Fibroblast of pulmonary artery (primary cell): ENCODE measurements at regions not wholly inside any gene's neighbourhood (a gene's known extent, or its start where the extent isn't known, plus 50 kb on each side); places are given as distances from the start of the nearest gene placed in this dataset.
"Not testable (repeated sequence)": the region's sequence is repeated elsewhere in the genome, so short reads cannot be mapped to it uniquely, and the experiment has no call there.

ENCODE experiments used
- DNase-seq: peaks from one replicate; pipeline ENCODE4 v3.0.0-alpha.2; 2010; ENCODE audit warnings: low read depth
- H3K4me3 ChIP-seq: replicated peaks from 2 replicates; pipeline ENCODE4 v1.5.1; 2011; ENCODE audit warnings: low read depth, mild to moderate bottlenecking, control low read depth, low read length, moderate library complexity
- TF ChIP-seq, protein P1 (sequence below): IDR thresholded peaks from 2 replicates; pipeline ENCODE4 v1.5.1; 2011; ENCODE audit warnings: mild to moderate bottlenecking, control low read depth, low read length, inconsistent platforms; ENCODE audit errors: missing control alignments

DNA sequence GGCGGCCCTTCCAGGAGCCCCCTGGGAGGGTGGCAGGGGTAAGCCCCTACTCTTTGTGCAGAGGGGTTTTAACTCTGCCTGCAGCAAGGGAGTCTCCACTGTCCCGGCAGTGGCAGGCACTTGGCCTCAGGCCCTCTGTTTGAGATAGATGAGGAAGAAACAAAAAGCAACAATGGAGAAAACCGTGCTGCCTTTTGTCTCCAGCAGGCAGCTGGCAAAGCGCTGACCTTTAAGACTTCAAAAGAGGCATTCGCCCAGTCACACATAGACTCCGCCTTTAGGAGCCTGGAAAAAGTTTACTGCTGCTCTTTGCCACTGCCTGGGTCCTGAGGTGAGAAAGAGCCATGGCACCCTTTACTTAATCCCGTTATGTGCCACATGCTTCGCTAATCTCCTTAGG is 158.2 kb upstream of the NTF3 start:
- no peak for DNase-seq
- TF ChIP-seq, protein P1, sequence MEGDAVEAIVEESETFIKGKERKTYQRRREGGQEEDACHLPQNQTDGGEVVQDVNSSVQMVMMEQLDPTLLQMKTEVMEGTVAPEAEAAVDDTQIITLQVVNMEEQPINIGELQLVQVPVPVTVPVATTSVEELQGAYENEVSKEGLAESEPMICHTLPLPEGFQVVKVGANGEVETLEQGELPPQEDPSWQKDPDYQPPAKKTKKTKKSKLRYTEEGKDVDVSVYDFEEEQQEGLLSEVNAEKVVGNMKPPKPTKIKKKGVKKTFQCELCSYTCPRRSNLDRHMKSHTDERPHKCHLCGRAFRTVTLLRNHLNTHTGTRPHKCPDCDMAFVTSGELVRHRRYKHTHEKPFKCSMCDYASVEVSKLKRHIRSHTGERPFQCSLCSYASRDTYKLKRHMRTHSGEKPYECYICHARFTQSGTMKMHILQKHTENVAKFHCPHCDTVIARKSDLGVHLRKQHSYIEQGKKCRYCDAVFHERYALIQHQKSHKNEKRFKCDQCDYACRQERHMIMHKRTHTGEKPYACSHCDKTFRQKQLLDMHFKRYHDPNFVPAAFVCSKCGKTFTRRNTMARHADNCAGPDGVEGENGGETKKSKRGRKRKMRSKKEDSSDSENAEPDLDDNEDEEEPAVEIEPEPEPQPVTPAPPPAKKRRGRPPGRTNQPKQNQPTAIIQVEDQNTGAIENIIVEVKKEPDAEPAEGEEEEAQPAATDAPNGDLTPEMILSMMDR: no peak
- no peak overlapping the region for H3K4me3 ChIP-seq

GRCh38 chr12:5276327-5276880 is 155.5 kb upstream of the NTF3 start:
- no peak overlapping the region for H3K4me3 ChIP-seq
- no peak for DNase-seq
- TF ChIP-seq, protein P1: no peak

DNA sequence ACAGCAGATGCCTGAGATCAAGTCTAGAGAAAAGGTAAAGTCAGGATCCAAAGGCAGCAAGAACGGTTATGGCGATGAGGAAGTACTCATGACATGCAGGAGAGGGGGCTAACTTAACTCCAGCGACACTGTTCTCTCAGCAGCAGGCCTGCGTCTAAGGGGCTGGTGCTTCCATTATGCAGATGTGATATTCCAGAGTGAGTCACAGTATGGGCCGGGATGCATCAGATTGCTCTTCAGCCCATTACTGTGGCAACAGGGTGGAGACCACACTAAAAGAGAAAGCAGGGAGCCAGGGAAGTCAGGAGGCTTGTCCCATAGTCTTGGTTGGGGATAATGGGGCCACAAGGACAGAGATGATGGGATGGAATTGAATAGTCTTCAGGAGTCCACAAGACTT is 151.8 kb upstream of the NTF3 start:
- TF ChIP-seq, protein P1: no peak
- no peak overlapping the region for H3K4me3 ChIP-seq
- DNase-seq: no peak

DNA sequence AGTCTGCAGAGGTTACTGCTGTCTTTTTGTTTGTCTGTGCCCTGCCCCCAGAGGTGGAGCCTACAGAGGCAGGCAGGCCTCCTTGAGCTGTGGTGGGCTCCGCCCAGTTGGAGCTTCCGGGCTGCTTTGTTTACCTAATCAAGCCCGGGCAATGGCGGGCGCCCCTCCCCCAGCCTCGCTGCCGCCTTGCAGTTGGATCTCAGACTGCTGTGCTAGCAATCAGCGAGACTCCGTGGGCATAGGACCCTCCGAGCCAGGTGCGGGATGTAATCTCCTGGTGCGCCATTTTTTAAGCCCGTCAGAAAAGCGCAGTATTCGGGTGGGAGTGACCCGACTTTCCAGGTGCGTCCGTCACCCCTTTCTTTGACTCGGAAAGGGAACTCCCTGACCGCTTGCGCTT is 141.5 kb upstream of the NTF3 start:
- H3K4me3 ChIP-seq, DNase-seq: not testable (repeated sequence)

GRCh38 chr12:5292651-5293050 is 139.3 kb upstream of the NTF3 start:
- no peak overlapping the region for H3K4me3 ChIP-seq
- DNase-seq: no peak
- TF ChIP-seq, protein P1: no peak

- H3K4me3 ChIP-seq: no peak overlapping the region
- TF ChIP-seq, protein P1: no peak
- DNase-seq: no peak
Measured at GRCh38 chr12:5293773-5294172, 138.1 kb upstream of the NTF3 start.

- H3K4me3 ChIP-seq: no peak overlapping the region
- TF ChIP-seq, protein P1: no peak
- no peak for DNase-seq
Measured at GRCh38 chr12:5294274-5295070, 137.4 kb upstream of the NTF3 start.
